HG03045 (cell line): ENCODE measurements at regions not wholly inside any gene's neighbourhood (a gene's known extent, or its start where the extent isn't known, plus 50 kb on each side); places are given as distances from the start of the nearest gene placed in this dataset.

ENCODE experiments used
- ATAC-seq: cut with Tn5 transposase; IDR thresholded peaks from one replicate; pipeline ENCODE4 v1.9.1; 2021; ENCODE audit warnings: mild to moderate bottlenecking, moderate library complexity; ENCODE audit not compliant: unreplicated experiment

DNA sequence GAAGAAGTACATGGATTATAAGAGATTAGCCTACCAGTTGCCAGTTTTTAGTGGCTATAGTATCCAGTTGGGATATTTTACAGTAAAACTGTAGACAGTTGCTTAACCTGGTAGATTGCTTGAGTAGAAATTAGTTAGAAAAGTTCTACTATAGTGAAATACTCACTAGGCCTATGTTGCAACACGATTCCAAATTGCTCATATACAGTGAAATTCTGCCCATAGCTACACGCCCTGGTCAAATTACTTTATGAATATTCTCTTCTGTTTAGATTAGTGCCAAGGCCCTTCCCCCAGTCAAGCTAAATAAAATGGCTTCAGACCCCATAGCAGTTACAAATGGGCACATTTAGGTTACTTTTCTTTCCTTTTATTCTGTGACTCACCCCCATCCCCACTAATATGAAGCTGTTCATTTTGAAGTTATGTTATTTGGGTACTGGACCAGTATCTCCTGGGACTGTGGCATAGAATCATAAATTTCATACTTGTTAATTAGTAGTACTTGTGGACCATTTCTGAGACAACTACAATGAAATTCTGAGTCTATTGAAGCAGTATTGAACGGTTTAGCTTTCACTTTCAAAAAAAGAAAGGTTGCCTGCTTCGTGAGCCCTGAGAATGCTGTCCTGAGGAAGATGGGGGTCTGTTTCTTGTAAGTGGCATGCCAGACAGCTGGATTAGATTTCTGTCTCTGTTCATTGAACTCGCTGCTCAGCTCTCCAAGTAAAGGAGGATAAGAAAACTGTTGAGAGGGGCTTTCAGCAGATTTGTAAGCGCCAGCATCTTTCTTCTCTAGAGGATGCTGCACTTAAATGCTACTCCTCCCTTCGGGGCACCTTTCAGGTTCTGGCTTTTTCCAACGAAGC lies 65.8 kb upstream of the CFAP20DC start:
- no peak for ATAC-seq

DNA sequence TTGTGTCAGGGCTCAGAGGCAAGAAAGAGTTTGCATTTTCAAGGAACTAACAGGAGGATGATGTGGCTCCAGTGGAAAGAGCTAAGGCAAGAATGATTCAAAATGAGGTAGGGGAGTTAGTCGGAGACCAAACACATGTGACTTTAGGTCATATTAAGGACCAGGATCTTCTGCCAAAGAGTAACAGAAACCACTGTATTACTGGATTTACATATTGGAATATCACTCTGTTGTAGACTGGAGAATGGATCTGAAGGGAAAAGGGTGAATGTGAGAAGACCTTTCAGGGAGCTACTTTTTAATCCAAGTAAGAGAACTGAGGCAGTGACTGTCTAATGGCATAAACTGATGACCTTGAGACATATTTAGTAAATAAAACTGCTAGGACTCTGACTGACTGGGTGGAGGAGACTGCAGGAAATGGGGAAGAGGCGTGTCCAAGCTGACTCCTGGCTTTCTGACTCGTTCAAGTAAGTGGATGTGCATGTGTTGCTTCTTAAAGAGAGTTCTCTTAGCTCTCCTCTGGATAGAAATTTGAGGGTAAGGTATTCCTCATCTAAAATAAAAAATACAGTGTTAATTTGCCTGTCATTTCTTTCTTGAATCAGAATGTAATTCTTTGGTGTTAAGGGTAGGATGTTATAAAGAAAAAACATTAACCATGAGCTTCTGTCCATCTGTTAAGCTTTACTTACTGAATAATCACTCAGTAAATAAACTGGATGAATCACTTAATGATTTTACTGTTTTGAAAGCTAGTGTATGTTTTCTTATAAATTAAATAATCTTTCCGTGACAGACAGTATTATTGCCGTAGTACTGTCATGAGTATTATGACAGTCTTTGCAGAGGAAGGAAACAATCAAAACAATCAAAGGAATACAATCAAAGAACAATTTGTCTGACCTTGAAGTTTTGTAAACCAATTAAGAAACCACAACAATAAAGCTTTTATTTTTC lies 58.3 kb upstream of the CFAP20DC start:
- no peak for ATAC-seq

DNA sequence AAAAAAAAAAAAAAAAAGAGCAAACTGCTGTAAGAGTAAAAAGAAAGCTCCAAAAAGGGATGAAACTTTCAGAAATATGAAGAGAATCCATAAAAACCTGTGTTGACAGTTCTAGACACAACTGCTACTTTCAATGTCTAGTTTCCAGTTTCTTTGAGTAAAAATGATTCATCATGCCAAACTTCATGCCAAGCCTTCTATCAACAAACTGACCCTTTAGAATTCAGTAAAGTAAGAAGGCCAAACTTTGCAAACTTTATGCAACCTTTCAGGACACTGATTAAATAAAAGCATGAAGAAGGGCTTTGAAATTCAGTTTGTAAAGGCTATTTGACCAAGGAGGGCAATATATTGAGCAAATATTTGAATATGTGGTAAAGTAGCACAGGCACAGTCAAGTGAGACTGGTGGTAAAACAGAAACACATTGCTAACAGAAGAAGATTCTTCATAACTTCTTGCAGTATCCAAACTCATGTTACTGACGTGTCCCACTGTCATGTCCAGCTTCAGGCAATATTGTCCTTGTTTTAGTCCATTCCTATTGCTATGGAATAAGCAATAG lies 56.3 kb upstream of the CFAP20DC start:
- ATAC-seq = no peak

DNA sequence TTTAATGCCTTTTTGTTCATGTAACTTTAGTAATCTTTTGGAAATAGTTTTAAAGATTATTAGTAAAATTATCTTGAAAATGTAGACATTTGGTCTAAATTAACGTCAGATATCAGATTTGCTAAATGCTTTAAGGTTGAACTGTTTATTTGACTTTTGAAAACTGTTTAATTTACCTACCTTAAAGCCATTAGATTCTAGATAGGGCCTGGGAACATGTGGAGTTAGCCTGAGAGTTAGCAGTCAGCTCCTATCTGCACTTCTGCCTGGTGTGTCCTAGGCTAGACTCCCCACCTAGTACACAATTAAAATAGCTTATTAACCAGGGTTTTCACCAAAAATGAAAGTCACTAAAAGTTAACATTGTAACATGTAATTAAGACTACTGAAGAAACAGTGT lies 53.7 kb upstream of the CFAP20DC start:
- no peak for ATAC-seq

DNA sequence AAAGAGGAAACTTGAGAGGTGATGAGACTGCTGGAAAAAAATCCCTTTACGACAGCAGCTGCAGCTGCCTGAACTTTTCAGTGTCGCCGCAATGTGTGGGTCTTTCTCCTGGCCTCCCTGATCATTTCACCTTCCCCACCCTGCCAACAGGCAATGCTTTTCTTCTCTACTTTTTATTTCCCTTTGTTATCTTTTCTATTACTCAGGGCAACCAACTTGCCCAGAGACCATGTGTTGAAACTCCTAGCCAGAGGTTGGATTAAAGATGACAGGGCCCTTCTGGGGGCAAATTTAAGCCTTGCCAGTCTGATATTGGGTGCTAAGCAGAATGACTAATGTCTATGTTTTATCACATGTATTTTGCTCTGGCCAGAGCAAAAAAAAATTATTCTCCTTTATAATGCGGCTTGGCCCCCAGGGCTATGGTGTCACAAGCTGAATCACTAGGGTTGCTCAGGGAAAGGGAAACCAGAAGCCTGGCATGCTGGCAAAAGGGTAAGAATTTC lies 51.5 kb upstream of the CFAP20DC start:
- no peak for ATAC-seq
